Activated CD8-positive, alpha-beta memory T cell treated with anti-CD3 and anti-CD28 coated beads, Interleukin-2, amount 10 ng/mL, durations not matched to agents 7 days and 5 days (primary cell): ENCODE measurements at regions not wholly inside any gene's neighbourhood (a gene's known extent, or its start where the extent isn't known, plus 50 kb on each side); places are given as distances from the start of the nearest gene placed in this dataset.
"Not testable (repeated sequence)": the region's sequence is repeated elsewhere in the genome, so short reads cannot be mapped to it uniquely, and the experiment has no call there.

ENCODE experiments used
- ATAC-seq: fragments of 150-1000 bp; cut with Tn5 transposase; one replicate; pipeline ENCODE4 v1.10.0; 2021; ENCODE audit warnings: moderate library complexity
- CTCF ChIA-PET: fragments of 350-600 bp; sonication (Branson Sonifier 250); formaldehyde crosslinking; loops from one replicate; lab custom pipeline; 2021; ENCODE audit warnings: antibody characterized with exemption; lab: Charles Lee
- DNase-seq: peaks from one replicate; pipeline ENCODE4 v3.0.0-alpha.2; 2020
- H3K27ac Mint-ChIP-seq: one replicate; pipeline ENCODE4 v1.8.0; 2021; ENCODE audit warnings: mild to moderate bottlenecking, mixed read lengths
- H3K27me3 Mint-ChIP-seq: one replicate; pipeline ENCODE4 v1.8.0; 2021; ENCODE audit warnings: mixed read lengths
- H3K36me3 Mint-ChIP-seq: one replicate; pipeline ENCODE4 v1.8.0; 2021; ENCODE audit warnings: mild to moderate bottlenecking, mixed read lengths
- H3K4me1 Mint-ChIP-seq: one replicate; pipeline ENCODE4 v1.8.0; 2021; ENCODE audit warnings: mixed read lengths
- H3K4me3 Mint-ChIP-seq: one replicate; pipeline ENCODE4 v1.8.0; 2021; ENCODE audit warnings: mild to moderate bottlenecking, moderate library complexity, mixed read lengths
- H3K9me3 Mint-ChIP-seq: one replicate; pipeline ENCODE4 v1.8.0; 2022; ENCODE audit warnings: low read depth, mixed read lengths

- ATAC-seq = no peak
- Mint-ChIP-seq H3K27me3 (peaks cover 4% of the 10 kb centered on the region), H3K36me3 (no peaks in the 10 kb centered on the region), H3K9me3 (no peaks in the 10 kb centered on the region), H3K4me1 (no peaks in the 10 kb centered on the region), H3K4me3 (no peak overlapping the region), H3K27ac (no peak overlapping the region)
- no peak for DNase-seq
- CTCF ChIA-PET = no interaction called here
These were observed 586.2 kb upstream of the CITED2 start for GRCh38 chr6:139960671-139961070.

- peaks cover 3% of the 10 kb centered on the region for H3K9me3 Mint-ChIP-seq
- no peak overlapping the region for H3K27ac Mint-ChIP-seq
- peaks cover 6% of the 10 kb centered on the region for H3K27me3 Mint-ChIP-seq
- H3K4me3 Mint-ChIP-seq = no peak overlapping the region
- H3K4me1 Mint-ChIP-seq = no peaks in the 10 kb centered on the region
- ATAC-seq (no peak), DNase-seq (no peak)
- CTCF ChIA-PET = no interaction called here
- H3K36me3 Mint-ChIP-seq = no peaks in the 10 kb centered on the region
These were observed 581.1 kb upstream of the CITED2 start for GRCh38 chr6:139955366-139956155.

GRCh38 chr6:139954463-139955071, 580.1 kb upstream of the CITED2 start:
- no peaks in the 10 kb centered on the region for H3K36me3 Mint-ChIP-seq
- ATAC-seq (no peak), DNase-seq (no peak)
- H3K9me3 Mint-ChIP-seq = peaks cover 3% of the 10 kb centered on the region
- H3K27ac Mint-ChIP-seq = no peak overlapping the region
- no peak overlapping the region for H3K4me3 Mint-ChIP-seq
- H3K4me1 Mint-ChIP-seq = no peaks in the 10 kb centered on the region
- CTCF ChIA-PET = no interaction called here
- peaks cover 6% of the 10 kb centered on the region for H3K27me3 Mint-ChIP-seq

- DNase-seq, H3K27ac Mint-ChIP-seq, H3K4me1 Mint-ChIP-seq, CTCF ChIA-PET, H3K4me3 Mint-ChIP-seq, H3K27me3 Mint-ChIP-seq, H3K9me3 Mint-ChIP-seq, ATAC-seq, H3K36me3 Mint-ChIP-seq: not testable (repeated sequence)
These were observed 579.3 kb upstream of the CITED2 start for GRCh38 chr6:139953780-139954179.

GRCh38 chr6:139951172-139951571, 576.7 kb upstream of the CITED2 start:
- Mint-ChIP-seq H3K27me3 (peaks cover 5% of the 10 kb centered on the region), H3K4me1 (no peaks in the 10 kb centered on the region), H3K36me3 (no peaks in the 10 kb centered on the region), H3K4me3 (no peak overlapping the region), H3K27ac (no peak overlapping the region), H3K9me3 (peaks cover 3% of the 10 kb centered on the region)
- CTCF ChIA-PET = no interaction called here
- ATAC-seq (no peak), DNase-seq (no peak)

- H3K9me3 Mint-ChIP-seq = no peaks in the 10 kb centered on the region
- H3K27ac Mint-ChIP-seq = no peak overlapping the region
- CTCF ChIA-PET = interaction anchor here (1.0 kb wide), 1 partner anchor 570 kb away, joined by 3 read pairs; no protein-coding TSS in a partner anchor
- no peak for DNase-seq
- peaks cover 5% of the 10 kb centered on the region for H3K4me1 Mint-ChIP-seq
- peaks cover 2% of the 10 kb centered on the region for H3K27me3 Mint-ChIP-seq
- no peaks in the 10 kb centered on the region for H3K36me3 Mint-ChIP-seq
- ATAC-seq = no peak
- no peak overlapping the region for H3K4me3 Mint-ChIP-seq
These were observed 570.5 kb upstream of the CITED2 start for GRCh38 chr6:139944976-139945375.

- CTCF ChIA-PET = no interaction called here
- Mint-ChIP-seq H3K27me3 (peaks cover 2% of the 10 kb centered on the region), H3K4me1 (peaks cover 5% of the 10 kb centered on the region)
These were observed 569.7 kb upstream of the CITED2 start for GRCh38 chr6:139944131-139944530.

GRCh38 chr6:139943391-139943790, 568.9 kb upstream of the CITED2 start:
- H3K27me3 Mint-ChIP-seq = no peaks in the 10 kb centered on the region
- H3K9me3 Mint-ChIP-seq = no peaks in the 10 kb centered on the region
- peaks cover 5% of the 10 kb centered on the region for H3K4me1 Mint-ChIP-seq
- CTCF ChIA-PET = no interaction called here
- ATAC-seq (no peak), DNase-seq (no peak)
- H3K36me3 Mint-ChIP-seq = no peaks in the 10 kb centered on the region
- H3K4me3 Mint-ChIP-seq = no peak overlapping the region
- H3K27ac Mint-ChIP-seq = no peak overlapping the region

More at GRCh38 chr6:139944131-139944530, 569.7 kb upstream of the CITED2 start:
- no peak overlapping the region for H3K27ac Mint-ChIP-seq
- no peak for DNase-seq
- no peak overlapping the region for H3K4me3 Mint-ChIP-seq
- no peaks in the 10 kb centered on the region for H3K36me3 Mint-ChIP-seq
- no peaks in the 10 kb centered on the region for H3K9me3 Mint-ChIP-seq
- no peak for ATAC-seq

- H3K27me3 Mint-ChIP-seq = no peaks in the 10 kb centered on the region
- H3K27ac Mint-ChIP-seq = no peak overlapping the region
- H3K36me3 Mint-ChIP-seq = no peaks in the 10 kb centered on the region
- H3K4me3 Mint-ChIP-seq = no peak overlapping the region
- no peak for DNase-seq
- ATAC-seq = no peak
- no peaks in the 10 kb centered on the region for H3K9me3 Mint-ChIP-seq
- CTCF ChIA-PET = interaction anchor here (1.2 kb wide), 1 partner anchor 67 kb away, joined by 4 read pairs; no protein-coding TSS in a partner anchor
- peaks cover 5% of the 10 kb centered on the region for H3K4me1 Mint-ChIP-seq
These were observed 567.9 kb upstream of the CITED2 start for GRCh38 chr6:139942331-139942730.

- CTCF ChIA-PET = interaction anchor here (1.2 kb wide), 1 partner anchor 67 kb away, joined by 4 read pairs; no protein-coding TSS in a partner anchor
- DNase-seq = no peak
- H3K27me3 Mint-ChIP-seq = no peaks in the 10 kb centered on the region
- H3K36me3 Mint-ChIP-seq = no peaks in the 10 kb centered on the region
- no peaks in the 10 kb centered on the region for H3K9me3 Mint-ChIP-seq
- H3K4me1 Mint-ChIP-seq = peaks cover 5% of the 10 kb centered on the region
- no peak overlapping the region for H3K27ac Mint-ChIP-seq
- no peak overlapping the region for H3K4me3 Mint-ChIP-seq
- ATAC-seq = no peak
These were observed 567.4 kb upstream of the CITED2 start for GRCh38 chr6:139941826-139942225.

GRCh38 chr6:139940741-139941729, 566.6 kb upstream of the CITED2 start:
- ATAC-seq (no peak), DNase-seq (no peak)
- H3K36me3 Mint-ChIP-seq = no peaks in the 10 kb centered on the region
- H3K4me1 Mint-ChIP-seq = peaks cover 5% of the 10 kb centered on the region
- CTCF ChIA-PET = no interaction called here
- H3K27ac Mint-ChIP-seq = no peak overlapping the region
- no peaks in the 10 kb centered on the region for H3K27me3 Mint-ChIP-seq
- H3K4me3 Mint-ChIP-seq = no peak overlapping the region
- H3K9me3 Mint-ChIP-seq = no peaks in the 10 kb centered on the region

GRCh38 chr6:139939189-139939979, 564.9 kb upstream of the CITED2 start:
- no peak for ATAC-seq
- Mint-ChIP-seq H3K36me3 (no peaks in the 10 kb centered on the region), H3K9me3 (no peaks in the 10 kb centered on the region), H3K4me1 (peaks cover 5% of the 10 kb centered on the region), H3K27me3 (no peaks in the 10 kb centered on the region), H3K4me3 (no peak overlapping the region), H3K27ac (no peak overlapping the region)
- no peak for DNase-seq
- CTCF ChIA-PET = no interaction called here

GRCh38 chr6:139932671-139933070, 558.2 kb upstream of the CITED2 start:
- H3K36me3 Mint-ChIP-seq = no peaks in the 10 kb centered on the region
- no peaks in the 10 kb centered on the region for H3K4me1 Mint-ChIP-seq
- H3K27me3 Mint-ChIP-seq = peaks cover 4% of the 10 kb centered on the region
- CTCF ChIA-PET = no interaction called here
- ATAC-seq (no peak), DNase-seq (no peak)
- H3K4me3 Mint-ChIP-seq = no peak overlapping the region
- H3K27ac Mint-ChIP-seq = no peak overlapping the region
- no peaks in the 10 kb centered on the region for H3K9me3 Mint-ChIP-seq
